ENCODE measurements at regions not wholly inside any gene's neighbourhood (a gene's known extent, or its start where the extent isn't known, plus 50 kb on each side); places are given as distances from the start of the nearest gene placed in this dataset.

DNA sequence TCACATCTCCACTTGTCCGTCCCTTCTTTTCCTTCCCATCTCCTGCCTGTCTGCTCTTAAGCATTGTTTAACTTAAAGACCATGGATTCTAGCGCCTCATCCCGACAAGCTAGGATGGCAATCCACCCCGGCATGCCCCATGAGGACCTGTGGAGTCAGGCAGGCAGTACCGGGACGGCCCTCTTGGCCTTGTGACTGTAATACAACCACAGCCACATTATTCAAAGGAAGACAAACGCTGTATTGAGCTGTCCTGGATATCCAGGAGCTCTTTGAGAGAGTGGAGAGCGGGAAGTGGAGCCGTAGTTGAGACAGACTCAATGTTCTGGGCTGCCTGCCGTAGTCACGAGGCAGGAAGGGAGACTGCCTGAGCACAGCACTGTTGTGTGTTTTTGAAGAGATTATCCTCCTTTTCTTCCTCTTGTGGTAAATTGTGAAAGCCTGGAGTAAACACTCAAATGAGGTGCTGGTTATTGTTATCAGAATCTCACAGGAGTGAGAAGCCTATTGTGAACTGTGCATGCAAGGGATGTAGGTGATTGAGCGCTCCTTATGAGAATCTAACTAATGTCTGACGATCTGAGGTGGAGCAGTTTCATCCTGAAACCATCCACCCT is 929.8 kb upstream of the CNTNAP5 start:
- TF ChIP-seq, protein P1, sequence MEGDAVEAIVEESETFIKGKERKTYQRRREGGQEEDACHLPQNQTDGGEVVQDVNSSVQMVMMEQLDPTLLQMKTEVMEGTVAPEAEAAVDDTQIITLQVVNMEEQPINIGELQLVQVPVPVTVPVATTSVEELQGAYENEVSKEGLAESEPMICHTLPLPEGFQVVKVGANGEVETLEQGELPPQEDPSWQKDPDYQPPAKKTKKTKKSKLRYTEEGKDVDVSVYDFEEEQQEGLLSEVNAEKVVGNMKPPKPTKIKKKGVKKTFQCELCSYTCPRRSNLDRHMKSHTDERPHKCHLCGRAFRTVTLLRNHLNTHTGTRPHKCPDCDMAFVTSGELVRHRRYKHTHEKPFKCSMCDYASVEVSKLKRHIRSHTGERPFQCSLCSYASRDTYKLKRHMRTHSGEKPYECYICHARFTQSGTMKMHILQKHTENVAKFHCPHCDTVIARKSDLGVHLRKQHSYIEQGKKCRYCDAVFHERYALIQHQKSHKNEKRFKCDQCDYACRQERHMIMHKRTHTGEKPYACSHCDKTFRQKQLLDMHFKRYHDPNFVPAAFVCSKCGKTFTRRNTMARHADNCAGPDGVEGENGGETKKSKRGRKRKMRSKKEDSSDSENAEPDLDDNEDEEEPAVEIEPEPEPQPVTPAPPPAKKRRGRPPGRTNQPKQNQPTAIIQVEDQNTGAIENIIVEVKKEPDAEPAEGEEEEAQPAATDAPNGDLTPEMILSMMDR (IDR thresholded peaks at IDR 0.05; ENCODE audit: unreplicated experiment in 3 of 3) = no peak
- Mint-ChIP-seq H3K4me1 (peaks cover 9% of the 10 kb centered on the region), H3K27me3 (ENCODE audit: low read depth) (no peaks in the 10 kb centered on the region), H3K27ac (no peak overlapping the region), H3K4me3 (no peak overlapping the region), H3K36me3 (ENCODE audit: low read depth) (no peaks in the 10 kb centered on the region), H3K9me3 (no peaks in the 10 kb centered on the region)

DNA sequence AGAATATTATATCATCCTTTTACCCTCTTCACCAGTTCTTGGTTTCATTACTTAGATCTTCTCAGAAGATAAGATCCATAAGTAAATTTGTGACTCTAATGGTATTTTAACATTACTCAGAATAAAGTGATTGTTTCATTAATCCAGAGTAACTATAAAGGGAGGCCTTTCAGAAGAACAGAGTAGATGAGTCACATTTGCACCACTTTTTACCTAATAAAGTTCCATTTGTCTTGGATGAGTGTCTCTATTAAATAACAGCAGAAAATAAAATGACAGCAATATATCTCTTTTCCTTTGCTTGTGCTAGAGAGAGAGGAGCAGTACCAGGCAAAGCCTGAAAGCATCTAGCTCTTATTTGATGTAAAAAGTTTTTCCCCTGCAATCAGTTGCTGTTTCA is 926.5 kb upstream of the CNTNAP5 start:
- H3K27ac Mint-ChIP-seq = peak overlapping the region in 1 of 3 experiments; percentile 17
- peaks cover 9% of the 10 kb centered on the region for H3K4me1 Mint-ChIP-seq
- TF ChIP-seq, protein P1 (IDR thresholded peaks at IDR 0.05; ENCODE audit: unreplicated experiment in 3 of 3) = no peak
- H3K9me3 Mint-ChIP-seq = no peaks in the 10 kb centered on the region
- H3K27me3 Mint-ChIP-seq (ENCODE audit: low read depth) = no peaks in the 10 kb centered on the region
- H3K4me3 Mint-ChIP-seq = no peak overlapping the region
- no peaks in the 10 kb centered on the region for H3K36me3 Mint-ChIP-seq (ENCODE audit: low read depth)

DNA sequence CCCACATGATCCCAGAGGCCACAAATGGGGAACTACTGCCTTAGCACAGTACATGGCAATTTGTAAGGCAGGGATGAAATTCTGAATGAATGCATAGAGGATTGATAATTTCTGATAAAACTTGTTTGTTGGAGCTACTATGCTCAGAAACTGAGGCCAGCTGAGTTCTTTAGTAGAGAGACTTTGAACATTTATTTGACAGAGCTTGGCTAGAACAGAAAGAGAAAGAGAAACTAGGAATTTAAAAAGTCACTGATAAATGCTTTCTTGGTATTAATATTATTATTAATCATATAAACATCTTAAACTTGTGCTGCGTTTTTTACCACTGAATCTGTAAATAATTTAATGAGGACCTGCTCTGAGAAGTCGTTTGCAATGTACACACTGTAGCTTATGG is 923.7 kb upstream of the CNTNAP5 start:
- Mint-ChIP-seq H3K4me1 (peaks cover 9% of the 10 kb centered on the region), H3K27ac (no peak overlapping the region), H3K4me3 (no peak overlapping the region), H3K36me3 (ENCODE audit: low read depth) (no peaks in the 10 kb centered on the region), H3K27me3 (ENCODE audit: low read depth) (no peaks in the 10 kb centered on the region), H3K9me3 (no peaks in the 10 kb centered on the region)
- TF ChIP-seq, protein P1 (IDR thresholded peaks at IDR 0.05; ENCODE audit: unreplicated experiment in 3 of 3) = no peak

DNA sequence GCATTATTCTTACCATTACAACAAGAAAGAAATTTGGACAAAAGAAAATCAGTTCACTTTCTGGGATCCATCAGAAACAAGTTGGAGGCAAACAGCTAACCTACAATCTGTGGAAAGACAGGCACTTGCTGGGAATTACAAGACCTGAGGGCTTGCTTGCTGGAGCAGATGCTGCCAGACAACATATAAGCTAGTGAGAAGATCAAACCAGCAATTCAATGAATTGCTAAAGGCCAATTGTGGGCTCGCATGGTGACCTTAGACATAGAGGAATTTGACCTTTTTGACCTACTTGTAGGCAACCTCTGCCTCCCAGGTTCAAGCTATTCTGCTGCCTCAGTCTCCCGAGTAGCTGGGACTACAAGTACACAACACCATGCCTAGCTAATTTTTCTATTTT is 921.2 kb upstream of the CNTNAP5 start:
- no peak overlapping the region for H3K27ac Mint-ChIP-seq
- no peaks in the 10 kb centered on the region for H3K9me3 Mint-ChIP-seq
- TF ChIP-seq, protein P1 (IDR thresholded peaks at IDR 0.05; ENCODE audit: unreplicated experiment in 3 of 3) = no peak
- no peaks in the 10 kb centered on the region for H3K36me3 Mint-ChIP-seq (ENCODE audit: low read depth)
- no peaks in the 10 kb centered on the region for H3K27me3 Mint-ChIP-seq (ENCODE audit: low read depth)
- H3K4me3 Mint-ChIP-seq = no peak overlapping the region
- H3K4me1 Mint-ChIP-seq = peaks cover 2% of the 10 kb centered on the region

DNA sequence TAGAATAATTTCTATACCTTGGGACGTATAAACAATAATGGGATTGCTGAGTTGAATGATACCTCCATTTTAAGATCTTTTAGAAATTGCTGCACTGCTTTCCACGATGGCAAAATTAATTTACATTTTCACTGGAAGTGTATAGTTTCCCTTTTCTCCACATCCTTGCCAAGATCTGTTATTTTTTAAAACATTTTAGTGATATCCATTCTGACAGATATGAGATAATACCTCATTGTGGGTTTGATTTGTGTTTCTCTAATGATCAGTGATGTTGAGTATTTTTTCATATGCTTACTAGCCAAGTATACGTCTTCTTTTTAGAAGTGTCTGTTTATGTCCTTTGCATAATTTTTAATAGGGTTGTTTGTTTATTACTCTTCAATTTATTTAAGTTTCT is 908.5 kb upstream of the CNTNAP5 start:
- no peaks in the 10 kb centered on the region for H3K27me3 Mint-ChIP-seq (ENCODE audit: low read depth)
- no peak overlapping the region for H3K4me3 Mint-ChIP-seq
- no peaks in the 10 kb centered on the region for H3K4me1 Mint-ChIP-seq
- no peaks in the 10 kb centered on the region for H3K36me3 Mint-ChIP-seq (ENCODE audit: low read depth)
- H3K9me3 Mint-ChIP-seq = peaks cover 9% of the 10 kb centered on the region
- TF ChIP-seq, protein P1 (IDR thresholded peaks at IDR 0.05; ENCODE audit: unreplicated experiment in 3 of 3) = no peak
- no peak overlapping the region for H3K27ac Mint-ChIP-seq

DNA sequence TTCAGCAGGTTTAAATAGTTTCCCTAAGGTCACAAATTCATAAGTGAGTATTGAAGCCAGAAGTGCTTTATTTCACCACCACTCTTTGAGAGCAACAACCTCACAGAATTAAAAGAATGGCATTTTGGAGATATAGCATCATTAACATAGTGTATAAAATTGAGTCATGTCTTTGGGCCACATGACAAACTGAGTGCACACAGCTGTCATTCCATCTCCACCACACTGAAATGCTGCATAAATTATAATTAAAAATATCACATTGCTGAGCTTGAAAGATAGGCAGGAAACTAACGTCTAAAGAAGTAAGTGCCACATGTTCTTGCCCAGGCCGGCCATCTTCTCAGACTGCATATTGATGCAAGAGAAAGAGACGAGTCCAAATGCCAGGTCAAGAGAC is 897.9 kb upstream of the CNTNAP5 start:
- Mint-ChIP-seq H3K27ac (no peak overlapping the region), H3K9me3 (peaks cover 7% of the 10 kb centered on the region), H3K27me3 (ENCODE audit: low read depth) (no peaks in the 10 kb centered on the region), H3K36me3 (ENCODE audit: low read depth) (no peaks in the 10 kb centered on the region), H3K4me1 (no peaks in the 10 kb centered on the region), H3K4me3 (no peak overlapping the region)
- TF ChIP-seq, protein P1 (IDR thresholded peaks at IDR 0.05; ENCODE audit: unreplicated experiment in 3 of 3) = no peak
